HuH-7.5 (cell line): ENCODE measurements at regions not wholly inside any gene's neighbourhood (a gene's known extent, or its start where the extent isn't known, plus 50 kb on each side); places are given as distances from the start of the nearest gene placed in this dataset.

Experiments
- DNase-seq: peaks from one replicate; pipeline ENCODE4 v3.0.0; 2011; ENCODE audit warnings: low spot score

DNA sequence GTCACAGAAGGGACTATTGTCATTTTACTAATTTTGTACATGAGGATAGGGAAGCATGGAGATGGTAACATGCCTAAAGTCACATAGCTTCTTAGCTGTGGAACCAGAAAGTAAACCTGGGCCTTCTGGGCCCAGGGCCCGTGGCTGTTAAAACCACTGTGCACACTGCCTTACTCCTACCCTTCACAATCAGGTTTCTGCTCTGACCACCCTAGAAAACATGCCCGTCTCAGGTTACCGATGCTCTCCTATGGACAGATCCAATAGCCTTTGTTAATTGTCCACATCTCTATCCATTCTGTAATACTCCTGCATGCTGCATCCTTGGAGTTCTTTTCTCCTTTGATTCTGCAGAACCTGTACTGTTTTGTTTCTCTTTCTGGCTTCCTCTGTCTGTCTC, 79.0 kb upstream of the TACR1 start:
- DNase-seq, result no peak

DNA sequence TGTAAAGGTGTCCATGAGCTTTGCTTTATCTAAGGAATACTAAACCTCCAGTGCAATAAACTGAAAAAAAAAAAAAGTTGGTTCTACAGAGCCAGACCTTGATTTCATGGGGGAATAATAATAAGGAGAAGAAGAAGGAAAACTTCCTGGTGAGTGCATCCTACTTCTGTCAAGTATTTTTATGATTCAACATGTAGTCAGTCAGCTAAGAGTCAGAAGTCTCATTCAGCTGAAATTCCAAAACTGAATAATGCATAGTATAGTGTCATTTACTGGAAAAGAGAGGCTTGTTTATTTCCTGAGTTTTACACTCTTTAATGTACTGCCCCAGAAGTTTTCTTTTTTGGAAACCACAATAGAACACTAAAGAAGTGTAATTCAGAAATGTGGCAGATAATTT, 77.8 kb upstream of the TACR1 start:
- DNase-seq, result no peak

DNA sequence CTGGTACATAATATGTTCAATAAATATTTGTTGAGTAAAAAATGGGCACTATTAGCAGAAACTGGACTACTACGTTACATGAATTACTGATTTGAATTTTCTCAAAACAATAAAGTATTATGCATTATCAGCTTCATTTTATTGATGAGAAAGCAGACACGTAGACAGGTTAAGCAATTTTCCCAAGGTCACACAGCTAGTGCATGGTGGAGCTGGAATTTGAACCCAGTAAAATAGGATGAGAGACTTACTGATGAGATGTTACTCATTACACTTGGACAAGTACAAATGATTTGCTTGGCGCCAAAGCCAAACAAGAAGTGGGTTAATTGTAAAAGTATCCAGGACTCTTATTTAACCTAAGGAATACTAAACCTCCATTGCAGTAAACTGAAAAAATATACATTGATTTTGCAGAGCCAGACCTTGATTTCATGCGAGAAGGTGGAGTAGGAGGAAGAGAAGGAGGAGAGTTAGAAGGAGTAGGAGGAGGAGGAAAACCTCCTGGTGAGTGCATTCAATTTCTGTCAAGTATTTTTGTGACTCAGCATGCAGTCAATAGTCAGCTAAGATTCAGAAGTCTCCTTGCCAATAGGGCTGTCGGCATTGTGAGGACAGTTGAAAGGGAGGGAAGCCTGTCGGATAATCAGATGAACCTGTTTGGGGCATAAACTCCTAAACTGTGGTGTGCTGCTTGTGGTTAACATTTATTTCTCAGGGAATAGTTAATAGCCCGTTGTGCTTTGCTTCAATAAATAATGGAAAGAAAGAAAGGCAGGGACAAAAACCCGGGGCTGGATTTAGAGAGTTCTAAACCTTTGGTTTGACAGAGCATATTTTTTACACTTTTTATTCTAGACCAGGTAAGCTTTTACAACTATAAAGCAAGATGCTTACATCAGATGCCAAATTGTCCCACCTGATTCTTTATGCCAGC, 77.0 kb upstream of the TACR1 start:
- DNase-seq, result no peak

DNA sequence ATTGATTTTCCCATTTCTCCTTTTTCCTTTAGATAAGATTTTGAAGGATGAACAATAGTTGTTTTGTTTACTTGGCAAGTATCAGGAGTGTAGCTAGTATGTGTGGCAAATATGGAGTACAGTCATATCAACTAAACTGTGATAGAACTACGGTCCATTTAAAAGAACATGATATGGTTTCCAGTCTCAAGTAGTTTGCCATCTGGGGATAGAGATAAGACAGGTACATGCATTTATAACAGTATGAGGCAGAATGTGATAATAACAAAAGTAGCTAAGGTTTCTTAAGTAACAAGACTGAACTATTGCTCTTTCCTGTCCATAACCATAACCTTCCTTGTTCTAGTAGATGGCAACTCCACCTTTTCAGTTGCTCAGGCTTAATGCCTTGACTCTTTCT, 75.6 kb upstream of the TACR1 start:
- no peak for DNase-seq

DNA sequence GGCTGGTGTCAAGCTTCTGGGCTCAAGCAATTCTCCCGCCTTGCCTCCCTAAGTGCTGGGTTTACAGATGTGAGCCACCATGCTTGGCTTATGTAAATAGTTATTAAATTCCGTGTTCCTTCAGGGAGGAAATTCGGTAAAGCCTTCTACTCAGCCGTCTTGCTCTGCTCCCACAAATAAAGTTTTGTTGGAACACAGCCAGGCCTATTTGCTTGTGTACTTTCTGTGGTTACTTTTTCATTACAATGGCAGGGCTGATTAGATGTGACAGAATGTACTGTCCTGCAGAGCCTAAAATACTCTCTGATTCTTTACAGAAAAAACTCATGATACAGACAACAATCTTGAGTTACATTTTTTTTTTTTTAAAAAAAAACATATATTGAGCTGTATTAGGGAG, 68.8 kb upstream of the TACR1 start:
- DNase-seq, result no peak

DNA sequence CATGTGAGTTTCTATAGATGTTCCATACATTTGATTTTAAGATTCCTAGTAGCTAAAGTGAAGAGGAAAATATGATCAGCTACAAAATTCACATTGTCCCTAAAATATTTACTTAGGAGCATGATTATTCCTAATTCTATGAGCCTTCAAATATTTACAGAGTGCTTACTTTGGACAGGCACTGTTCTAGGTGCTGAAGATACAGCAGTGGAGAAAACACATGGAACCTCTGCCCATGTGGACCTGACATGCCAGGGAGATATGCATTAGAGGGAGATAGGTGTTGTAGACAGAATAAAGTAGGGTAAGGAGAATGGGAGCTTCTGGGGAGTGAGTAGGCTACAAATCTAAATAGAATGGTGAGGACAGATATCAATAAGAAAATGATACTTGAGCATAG, 62.6 kb upstream of the TACR1 start:
- DNase-seq, result no peak

DNA sequence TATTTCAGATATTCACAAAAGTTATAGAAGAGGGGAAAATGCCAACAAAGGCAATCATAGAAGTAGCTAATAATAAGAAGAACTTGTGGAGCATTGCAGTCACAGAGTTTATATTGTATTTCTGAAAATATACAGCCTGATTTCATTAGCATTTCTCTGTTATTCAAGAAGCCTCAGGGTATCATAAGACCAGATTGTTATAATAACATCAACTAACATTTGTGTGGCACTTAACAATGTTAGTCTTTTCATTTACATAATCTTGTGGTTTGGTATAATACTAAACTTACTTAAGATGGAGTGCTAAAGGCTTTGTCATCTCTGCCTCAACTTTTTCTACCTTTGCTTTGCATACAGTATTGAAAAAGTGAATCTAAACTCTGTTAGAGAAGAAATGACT, 61.6 kb upstream of the TACR1 start:
- DNase-seq, result no peak

DNA sequence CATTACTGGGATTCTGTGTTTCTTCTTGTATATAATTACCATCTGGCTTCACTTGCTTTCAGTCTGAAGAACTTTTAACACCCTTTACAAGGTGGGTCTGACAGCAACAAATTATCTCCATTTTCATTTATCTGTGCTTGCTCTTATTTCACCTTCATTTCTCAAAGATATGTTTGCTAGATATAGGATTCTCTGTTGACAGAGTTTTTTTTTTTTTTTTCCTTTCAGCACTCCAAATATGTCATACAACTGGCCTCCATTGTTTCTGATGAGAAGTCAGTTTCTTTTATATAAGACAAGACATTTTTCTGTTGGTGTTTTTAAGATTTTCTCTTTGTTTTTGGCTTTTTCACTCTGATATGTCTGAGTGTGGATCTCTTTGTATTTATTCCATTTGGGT, 59.3 kb upstream of the TACR1 start:
- no peak for DNase-seq

GRCh38 chr2:75256485-75256884, 57.2 kb upstream of the TACR1 start:
- no peak for DNase-seq

DNA sequence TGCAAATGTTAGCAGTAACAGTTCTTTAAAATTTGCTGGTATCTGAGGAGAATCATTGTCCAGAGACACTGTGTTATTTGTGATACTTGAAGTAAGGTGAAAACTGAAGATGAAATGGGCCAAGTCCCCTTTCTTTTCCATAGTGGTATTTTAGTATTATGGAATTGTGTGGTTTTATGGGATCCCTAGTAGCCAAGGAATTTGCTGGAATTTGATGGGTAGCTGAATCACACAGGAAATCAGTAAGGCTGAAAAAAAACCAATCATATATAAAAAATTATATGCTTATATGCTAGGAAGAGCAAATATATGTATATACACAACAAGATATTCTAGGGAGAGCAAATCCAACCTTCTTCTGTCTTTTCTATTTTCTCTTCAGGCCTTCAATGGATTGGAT, 54.2 kb upstream of the TACR1 start:
- DNase-seq, result no peak

- no peak for DNase-seq
Observed at GRCh38 chr2:75251896-75252295, 52.6 kb upstream of the TACR1 start.
